HG03460 (cell line): ENCODE measurements at regions not wholly inside any gene's neighbourhood (a gene's known extent, or its start where the extent isn't known, plus 50 kb on each side); places are given as distances from the start of the nearest gene placed in this dataset.

Source experiments
- ATAC-seq: cut with Tn5 transposase; IDR thresholded peaks from one replicate; pipeline ENCODE4 v1.9.1; 2021; ENCODE audit not compliant: unreplicated experiment

- ATAC-seq, result no peak
Observed at GRCh38 chr7:81533931-81534330, 235.9 kb downstream of the HGF start.

GRCh38 chr7:81533426-81533825 lies 236.4 kb downstream of the HGF start:
- ATAC-seq, result no peak

DNA sequence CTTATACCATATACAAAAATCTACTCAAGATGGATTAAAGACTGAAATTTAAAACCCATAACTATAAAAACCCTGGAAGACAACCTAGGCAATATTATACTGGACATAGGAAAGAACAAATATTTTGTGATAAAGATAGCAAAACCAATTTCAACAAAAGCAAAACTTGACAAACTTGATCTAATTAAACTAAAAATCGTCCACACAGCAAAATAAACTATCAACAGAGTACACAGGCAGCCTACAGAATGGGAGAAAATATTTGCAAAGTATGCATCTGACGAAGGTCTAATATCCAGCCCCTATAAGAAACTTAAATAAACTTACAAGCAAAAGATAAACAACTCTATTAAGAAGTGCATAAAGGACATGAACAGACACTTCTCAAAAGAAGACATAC lies 240.1 kb downstream of the HGF start:
- no peak for ATAC-seq

GRCh38 chr7:81527651-81528050 lies 242.2 kb downstream of the HGF start:
- ATAC-seq, result no peak

- no peak for ATAC-seq
Observed at GRCh38 chr7:81526971-81527370, 242.9 kb downstream of the HGF start.

DNA sequence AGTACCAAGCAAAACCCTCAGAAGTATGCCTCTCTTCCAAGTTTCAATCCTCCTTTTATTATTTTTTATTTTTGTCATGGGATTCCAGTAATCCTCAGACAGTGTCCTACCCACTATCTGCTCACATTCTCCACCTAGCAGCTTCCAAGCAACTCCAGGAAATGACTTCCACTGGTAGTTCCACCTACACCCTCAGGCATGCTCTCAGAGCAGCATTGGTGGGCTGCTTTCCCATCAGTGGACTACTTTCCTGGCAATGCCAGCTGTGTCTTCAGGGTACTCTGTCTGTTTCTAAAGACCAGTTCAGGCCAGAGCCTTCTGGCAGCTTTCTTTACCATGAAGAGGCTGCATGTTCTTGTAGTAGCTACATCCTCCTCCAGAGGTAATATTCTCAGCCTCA lies 244.0 kb downstream of the HGF start:
- ATAC-seq, result no peak

GRCh38 chr7:81519886-81520285 lies 250.0 kb downstream of the HGF start:
- ATAC-seq, result no peak

DNA sequence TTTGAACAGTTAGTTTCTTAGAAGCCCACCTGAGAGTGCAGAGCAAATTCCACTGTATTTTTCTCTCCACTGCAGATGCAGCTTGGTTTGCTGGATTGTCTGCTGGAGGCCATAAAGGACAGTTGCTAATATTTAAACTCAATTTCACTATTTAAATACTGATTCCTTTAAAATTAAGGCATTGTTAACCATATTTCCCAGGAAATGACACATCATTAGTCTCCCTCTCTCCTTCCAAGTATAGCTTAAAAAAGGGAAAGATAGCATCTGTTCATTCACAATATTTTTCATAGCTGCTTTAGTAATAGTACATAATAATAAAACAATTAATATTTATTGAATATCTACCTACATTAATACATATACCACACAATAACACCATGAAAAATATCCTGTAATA lies 252.9 kb downstream of the HGF start:
- ATAC-seq, result no peak

DNA sequence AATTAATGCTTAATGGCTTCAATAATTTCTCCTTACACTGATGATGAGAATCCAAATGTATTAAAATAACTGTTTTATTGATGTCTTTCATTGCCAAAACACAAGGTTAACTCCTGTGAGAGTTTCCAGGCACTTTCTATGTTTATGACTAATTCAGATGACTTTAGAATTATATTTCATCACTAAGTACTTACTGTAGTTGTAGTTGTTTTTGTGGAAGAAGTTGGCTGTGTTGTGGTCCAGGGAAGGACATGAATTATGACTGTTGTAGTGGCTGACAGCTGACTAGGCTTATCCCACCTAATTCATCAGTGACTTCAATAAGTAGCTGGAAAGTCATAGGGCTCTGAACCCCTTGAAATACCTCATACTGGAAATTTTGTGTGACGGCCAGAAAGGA lies 254.8 kb downstream of the HGF start:
- no peak for ATAC-seq

DNA sequence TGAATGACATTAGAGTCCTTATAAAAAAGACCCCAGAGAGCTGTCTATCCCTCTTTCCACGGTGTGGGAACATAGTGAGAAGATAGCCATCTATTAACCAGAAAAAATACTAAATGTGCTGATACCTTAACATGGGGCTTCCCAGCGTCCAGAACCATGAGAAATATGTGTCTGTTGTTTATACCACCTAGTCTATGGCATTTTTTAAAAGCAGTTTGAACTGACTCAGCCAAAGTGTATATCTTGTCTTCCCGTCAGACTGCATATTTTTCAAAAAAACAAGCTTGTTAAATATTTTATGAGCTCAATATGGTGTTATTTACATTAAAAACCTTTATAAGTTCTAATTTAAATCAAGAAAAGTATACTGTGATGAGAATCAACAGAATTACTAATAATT lies 255.3 kb downstream of the HGF start:
- ATAC-seq, result no peak

DNA sequence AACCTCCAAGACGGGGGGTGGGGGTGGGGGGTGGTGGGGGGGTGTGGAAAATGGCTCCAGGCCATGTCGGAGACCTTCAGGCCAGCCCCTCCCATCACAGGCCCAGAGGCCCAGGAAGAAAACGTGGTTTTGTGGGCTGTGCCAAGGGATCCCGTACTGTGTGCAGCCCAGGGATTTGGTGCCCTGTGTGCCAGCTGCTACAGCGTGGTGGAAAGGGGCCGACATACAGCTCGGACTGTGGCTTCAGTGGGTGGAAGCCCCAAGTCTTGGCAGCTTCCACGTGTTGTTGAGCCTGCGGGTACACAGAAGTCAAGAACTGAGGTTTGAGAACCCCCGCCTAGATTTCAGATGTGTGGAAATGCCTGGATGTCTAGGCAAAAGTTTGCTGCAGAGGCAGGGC lies 259.7 kb downstream of the HGF start:
- no peak for ATAC-seq

GRCh38 chr7:81507221-81507620 lies 262.6 kb downstream of the HGF start:
- ATAC-seq, result no peak

GRCh38 chr7:81506609-81507008 lies 263.2 kb downstream of the HGF start:
- no peak for ATAC-seq

DNA sequence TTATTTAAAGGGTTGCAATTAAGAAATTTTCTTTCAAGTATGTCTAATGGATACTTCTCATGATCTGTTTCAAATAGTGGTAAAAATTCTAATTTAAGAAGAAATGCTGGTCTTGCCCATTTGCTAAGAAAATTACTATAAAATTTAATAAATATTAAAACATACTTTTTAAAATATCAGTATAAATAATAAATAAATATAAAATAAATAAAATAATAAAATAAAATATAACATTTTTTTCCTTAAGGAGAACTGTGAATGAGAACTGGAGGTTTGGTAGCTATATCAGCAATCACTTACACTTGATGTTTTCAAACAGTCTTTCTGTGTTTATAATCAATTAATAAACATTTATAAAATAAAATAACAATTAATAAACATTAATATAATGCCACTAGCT lies 266.1 kb downstream of the HGF start:
- ATAC-seq, result no peak

- no peak for ATAC-seq
Observed at GRCh38 chr7:81503336-81503735, 266.5 kb downstream of the HGF start.

DNA sequence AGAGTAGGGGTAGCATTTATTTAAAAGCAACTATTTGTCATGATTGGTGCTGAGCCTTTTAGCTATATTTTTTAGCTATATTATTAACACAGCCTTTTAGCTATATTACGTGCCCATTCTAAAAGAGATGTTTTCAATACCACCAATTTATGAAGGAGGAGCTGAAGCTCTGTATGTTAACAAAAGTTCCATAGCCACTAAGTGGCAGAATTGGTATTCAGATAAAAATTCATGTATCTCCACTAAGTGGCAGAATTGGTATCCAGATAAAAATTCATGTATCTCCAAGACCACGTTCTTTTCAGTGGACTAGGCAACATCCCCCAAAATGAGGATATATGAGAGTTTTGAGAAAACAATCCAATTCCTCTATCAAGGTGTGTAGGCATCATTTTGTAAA lies 268.6 kb downstream of the HGF start:
- no peak for ATAC-seq

- ATAC-seq, result no peak
Observed at GRCh38 chr7:81500631-81501030, 269.2 kb downstream of the HGF start.

DNA sequence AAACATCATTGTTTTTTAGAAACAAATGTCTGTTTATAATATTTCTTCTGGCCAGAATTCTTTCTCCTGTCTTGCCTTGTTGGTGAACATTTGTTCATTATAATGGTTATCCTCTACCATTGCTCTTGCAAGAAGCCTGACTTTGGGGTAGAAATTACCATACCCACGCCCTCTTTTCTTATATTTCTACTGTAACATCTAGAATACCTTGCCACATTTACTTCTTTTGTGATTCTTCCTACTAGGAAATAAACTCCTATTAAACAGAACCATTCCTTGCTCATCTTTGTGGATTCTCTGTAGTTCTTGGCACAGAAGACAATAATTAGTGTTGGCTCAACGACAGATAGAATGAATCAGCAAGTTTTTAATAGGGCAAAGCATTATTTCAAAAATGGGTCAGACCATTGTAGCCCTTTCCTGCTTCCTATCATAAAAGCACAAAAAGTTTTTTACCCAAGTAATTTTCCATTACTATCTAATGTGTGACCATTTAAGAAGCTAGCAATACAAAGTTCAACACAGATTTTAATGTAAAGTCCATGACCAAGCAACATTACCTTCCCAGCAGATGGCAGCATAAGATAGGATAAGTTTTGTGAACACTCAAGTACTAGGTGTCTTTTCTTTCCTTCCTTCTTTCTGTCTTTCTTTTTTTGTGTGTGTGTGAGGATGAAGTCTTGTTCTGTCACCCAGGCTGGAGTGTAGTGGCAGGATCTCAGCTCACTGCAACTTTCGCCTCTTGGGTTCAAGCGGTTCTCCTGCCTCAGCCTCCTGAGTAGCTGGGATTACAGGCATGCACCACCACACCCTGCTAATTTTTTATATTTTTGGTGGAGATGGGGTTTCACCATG lies 270.4 kb downstream of the HGF start:
- ATAC-seq, result peak; percentile 64

- no peak for ATAC-seq
Observed at GRCh38 chr7:81498176-81498575, 271.7 kb downstream of the HGF start.

GRCh38 chr7:81492910-81493309 lies 276.9 kb downstream of the HGF start:
- no peak for ATAC-seq

- no peak for ATAC-seq
Observed at GRCh38 chr7:81492240-81492639, 277.6 kb downstream of the HGF start.

DNA sequence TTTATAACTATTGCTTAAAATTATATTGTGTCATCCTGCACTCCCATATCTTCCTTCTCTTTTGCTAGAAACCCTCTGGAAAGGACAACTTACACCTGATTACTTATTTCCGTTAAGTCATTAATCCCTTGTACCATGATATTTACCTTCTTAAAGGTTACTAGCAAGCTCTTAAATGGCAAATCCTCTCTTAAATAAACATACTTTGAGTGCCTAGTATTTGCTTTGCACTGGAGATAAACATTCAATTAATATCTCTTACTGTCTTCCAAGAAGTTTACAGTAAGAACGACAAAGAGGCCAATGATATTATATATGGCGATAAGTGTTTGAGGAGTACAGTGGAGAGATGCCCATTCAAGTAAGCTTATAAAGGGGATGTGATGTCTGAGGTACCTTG lies 278.3 kb downstream of the HGF start:
- ATAC-seq, result no peak

DNA sequence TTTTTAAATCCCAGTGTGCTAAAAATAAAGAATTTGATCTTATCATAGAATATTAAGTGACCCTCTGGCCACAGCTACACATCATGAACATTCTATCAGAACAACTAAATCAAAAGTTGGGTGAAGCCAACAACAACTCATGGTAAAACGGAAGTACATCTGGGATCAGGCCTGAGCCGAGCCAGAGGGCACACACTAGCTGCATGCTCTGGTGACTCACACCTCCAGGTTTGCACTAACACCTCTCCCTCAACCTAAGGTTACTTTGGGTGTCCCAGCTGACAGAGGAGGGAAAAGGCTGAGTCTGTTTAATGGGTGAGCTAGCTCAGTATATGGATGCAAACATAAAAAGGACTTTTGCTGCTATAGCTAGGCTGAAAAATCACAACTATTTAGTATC lies 281.6 kb downstream of the HGF start:
- ATAC-seq, result no peak
